ENCODE measurements at regions not wholly inside any gene's neighbourhood (a gene's known extent, or its start where the extent isn't known, plus 50 kb on each side); places are given as distances from the start of the nearest gene placed in this dataset.

DNA sequence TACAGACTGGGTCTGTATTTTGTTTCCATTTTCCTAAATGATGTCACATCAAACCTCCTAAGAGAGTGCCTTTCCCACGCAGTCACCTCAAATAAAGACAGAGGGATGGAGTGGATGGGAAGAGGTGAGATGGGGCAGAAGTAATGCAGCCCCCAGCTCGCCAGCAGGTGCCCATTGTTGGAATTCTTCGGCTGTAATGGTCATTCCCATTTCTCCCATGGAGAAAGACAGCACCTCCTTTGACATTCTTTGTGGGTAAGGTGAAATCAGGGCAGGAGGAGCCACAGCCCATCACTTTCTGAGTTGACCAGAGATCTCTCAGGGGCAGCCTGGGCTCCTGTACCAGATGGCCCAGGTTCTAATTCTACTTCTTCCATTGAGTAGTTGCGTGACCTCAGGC lies 84.4 kb upstream of the NR2F2 start:
- no peak for DNase-seq (ENCODE audit: low spot score)
- Histone ChIP-seq H3K27me3 (replicated peaks; ENCODE audit: insufficient read depth, low read depth, low read length, poor library complexity) (no peaks in the 10 kb centered on the region), H3K27ac (ENCODE audit: low read depth, low read length, poor library complexity, severe bottlenecking) (no peak overlapping the region), H3K4me1 (ENCODE audit: insufficient read depth, low read length, poor library complexity, severe bottlenecking) (no peaks in the 10 kb centered on the region), H3K36me3 (ENCODE audit: insufficient read depth, low read length, poor library complexity, severe bottlenecking) (no peaks in the 10 kb centered on the region), H3K4me3 (ENCODE audit: low read depth, low read length, poor library complexity, severe bottlenecking) (no peak overlapping the region), H3K9me3 (ENCODE audit: low read depth, low read length, poor library complexity, severe bottlenecking) (no peaks in the 10 kb centered on the region)
- no TSS peak for BruUV-seq (replicated peaks)
- no peak for TF ChIP-seq EZH2 (IDR thresholded peaks at IDR 0.05; ENCODE audit: borderline replicate concordance, low read depth, low read length, poor library complexity, severe bottlenecking)
- TF ChIP-seq, protein P1, sequence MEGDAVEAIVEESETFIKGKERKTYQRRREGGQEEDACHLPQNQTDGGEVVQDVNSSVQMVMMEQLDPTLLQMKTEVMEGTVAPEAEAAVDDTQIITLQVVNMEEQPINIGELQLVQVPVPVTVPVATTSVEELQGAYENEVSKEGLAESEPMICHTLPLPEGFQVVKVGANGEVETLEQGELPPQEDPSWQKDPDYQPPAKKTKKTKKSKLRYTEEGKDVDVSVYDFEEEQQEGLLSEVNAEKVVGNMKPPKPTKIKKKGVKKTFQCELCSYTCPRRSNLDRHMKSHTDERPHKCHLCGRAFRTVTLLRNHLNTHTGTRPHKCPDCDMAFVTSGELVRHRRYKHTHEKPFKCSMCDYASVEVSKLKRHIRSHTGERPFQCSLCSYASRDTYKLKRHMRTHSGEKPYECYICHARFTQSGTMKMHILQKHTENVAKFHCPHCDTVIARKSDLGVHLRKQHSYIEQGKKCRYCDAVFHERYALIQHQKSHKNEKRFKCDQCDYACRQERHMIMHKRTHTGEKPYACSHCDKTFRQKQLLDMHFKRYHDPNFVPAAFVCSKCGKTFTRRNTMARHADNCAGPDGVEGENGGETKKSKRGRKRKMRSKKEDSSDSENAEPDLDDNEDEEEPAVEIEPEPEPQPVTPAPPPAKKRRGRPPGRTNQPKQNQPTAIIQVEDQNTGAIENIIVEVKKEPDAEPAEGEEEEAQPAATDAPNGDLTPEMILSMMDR (conservative IDR thresholded peaks at IDR 0.05; ENCODE audit: low read depth, low read length): no peak
- CTCF ChIA-PET: no interaction called here
- POLR2A ChIA-PET (ENCODE audit: low non-redundant PET): no interaction called here
- intact Hi-C loops (cut with micrococcal nuclease; ENCODE audit: unreplicated experiment): no loop called here

DNA sequence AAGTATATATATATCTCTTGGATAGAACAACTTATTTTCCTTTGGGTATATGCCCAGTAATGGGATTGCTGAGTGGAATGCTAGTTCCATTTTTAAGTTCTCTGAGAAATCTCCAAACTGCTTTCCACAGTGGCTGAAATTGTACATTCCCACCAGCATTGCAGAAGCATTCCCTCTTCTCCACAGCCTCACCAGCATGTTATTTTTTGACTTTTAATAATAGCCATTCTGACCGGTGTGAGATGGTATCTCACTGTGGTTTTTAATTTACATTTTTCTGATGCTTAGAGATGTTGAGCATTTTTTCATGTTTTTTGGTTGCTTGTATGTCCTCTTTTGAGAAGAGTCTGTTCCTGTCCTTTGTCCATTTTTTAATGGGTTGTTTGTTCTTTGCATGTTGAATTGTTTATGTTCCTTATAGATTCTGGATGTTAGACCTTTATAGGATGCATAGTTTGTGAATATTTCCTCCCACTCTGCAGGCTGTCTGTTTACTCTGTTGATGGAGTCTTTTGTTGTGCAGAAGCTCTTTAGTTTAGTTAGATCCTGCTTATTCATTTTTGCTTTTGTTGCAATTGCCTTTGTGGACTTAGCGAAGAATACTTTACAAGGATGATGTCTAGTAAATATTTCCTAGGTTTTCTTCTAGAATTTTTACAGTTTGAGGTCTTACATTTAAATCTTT lies 82.7 kb upstream of the NR2F2 start:
- ChIA-PET POLR2A (ENCODE audit: low non-redundant PET) (no interaction called here), CTCF (no interaction called here)
- no peak overlapping the region for H3K27ac ChIP-seq (ENCODE audit: low read depth, low read length, poor library complexity, severe bottlenecking)
- TF ChIP-seq, protein P1 (conservative IDR thresholded peaks at IDR 0.05; ENCODE audit: low read depth, low read length): no peak
- no peak for TF ChIP-seq EZH2 (IDR thresholded peaks at IDR 0.05; ENCODE audit: borderline replicate concordance, low read depth, low read length, poor library complexity, severe bottlenecking)
- H3K36me3 ChIP-seq (ENCODE audit: insufficient read depth, low read length, poor library complexity, severe bottlenecking): no peaks in the 10 kb centered on the region
- no peaks in the 10 kb centered on the region for H3K4me1 ChIP-seq (ENCODE audit: insufficient read depth, low read length, poor library complexity, severe bottlenecking)
- DNase-seq (ENCODE audit: low spot score): no peak
- no peak overlapping the region for H3K4me3 ChIP-seq (ENCODE audit: low read depth, low read length, poor library complexity, severe bottlenecking)
- H3K27me3 ChIP-seq (replicated peaks; ENCODE audit: insufficient read depth, low read depth, low read length, poor library complexity): no peaks in the 10 kb centered on the region
- no peaks in the 10 kb centered on the region for H3K9me3 ChIP-seq (ENCODE audit: low read depth, low read length, poor library complexity, severe bottlenecking)
- BruUV-seq (replicated peaks): no TSS peak
- intact Hi-C loops (cut with micrococcal nuclease; ENCODE audit: unreplicated experiment): no loop called here

DNA sequence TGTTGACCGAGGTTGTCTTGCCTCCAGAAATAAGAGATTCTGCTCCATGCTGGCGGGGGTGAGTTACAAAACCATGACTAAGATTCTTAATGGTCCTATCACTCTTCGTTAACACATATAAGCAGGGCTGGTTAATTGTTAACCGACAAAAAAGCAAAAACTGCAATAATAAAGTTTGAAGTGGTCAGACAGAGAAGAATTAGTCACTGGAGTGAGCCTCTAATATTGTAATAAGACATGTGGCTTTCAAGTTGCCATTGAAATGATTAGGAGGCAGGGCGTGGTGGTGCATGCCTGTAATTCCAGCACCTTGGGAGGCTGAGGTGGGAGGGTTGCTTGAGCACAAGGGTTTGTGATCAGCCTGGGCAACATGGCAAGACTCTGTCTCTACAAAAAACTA lies 78.4 kb upstream of the NR2F2 start:
- no peaks in the 10 kb centered on the region for H3K36me3 ChIP-seq (ENCODE audit: insufficient read depth, low read length, poor library complexity, severe bottlenecking)
- no peak for DNase-seq (ENCODE audit: low spot score)
- H3K4me1 ChIP-seq (ENCODE audit: insufficient read depth, low read length, poor library complexity, severe bottlenecking): no peaks in the 10 kb centered on the region
- H3K9me3 ChIP-seq (ENCODE audit: low read depth, low read length, poor library complexity, severe bottlenecking): no peaks in the 10 kb centered on the region
- no peak overlapping the region for H3K4me3 ChIP-seq (ENCODE audit: low read depth, low read length, poor library complexity, severe bottlenecking)
- ChIA-PET CTCF (no interaction called here), POLR2A (ENCODE audit: low non-redundant PET) (no interaction called here)
- no TSS peak for BruUV-seq (replicated peaks)
- intact Hi-C loops (cut with micrococcal nuclease; ENCODE audit: unreplicated experiment): no loop called here
- TF ChIP-seq EZH2 (IDR thresholded peaks at IDR 0.05; ENCODE audit: borderline replicate concordance, low read depth, low read length, poor library complexity, severe bottlenecking): no peak
- TF ChIP-seq, protein P1 (conservative IDR thresholded peaks at IDR 0.05; ENCODE audit: low read depth, low read length): no peak
- H3K27ac ChIP-seq (ENCODE audit: low read depth, low read length, poor library complexity, severe bottlenecking): no peak overlapping the region
- no peaks in the 10 kb centered on the region for H3K27me3 ChIP-seq (replicated peaks; ENCODE audit: insufficient read depth, low read depth, low read length, poor library complexity)
